ENCODE measurements at regions not wholly inside any gene's neighbourhood (a gene's known extent, or its start where the extent isn't known, plus 50 kb on each side); places are given as distances from the start of the nearest gene placed in this dataset.
"Not testable (repeated sequence)": the region's sequence is repeated elsewhere in the genome, so short reads cannot be mapped to it uniquely, and the experiment has no call there.

DNA sequence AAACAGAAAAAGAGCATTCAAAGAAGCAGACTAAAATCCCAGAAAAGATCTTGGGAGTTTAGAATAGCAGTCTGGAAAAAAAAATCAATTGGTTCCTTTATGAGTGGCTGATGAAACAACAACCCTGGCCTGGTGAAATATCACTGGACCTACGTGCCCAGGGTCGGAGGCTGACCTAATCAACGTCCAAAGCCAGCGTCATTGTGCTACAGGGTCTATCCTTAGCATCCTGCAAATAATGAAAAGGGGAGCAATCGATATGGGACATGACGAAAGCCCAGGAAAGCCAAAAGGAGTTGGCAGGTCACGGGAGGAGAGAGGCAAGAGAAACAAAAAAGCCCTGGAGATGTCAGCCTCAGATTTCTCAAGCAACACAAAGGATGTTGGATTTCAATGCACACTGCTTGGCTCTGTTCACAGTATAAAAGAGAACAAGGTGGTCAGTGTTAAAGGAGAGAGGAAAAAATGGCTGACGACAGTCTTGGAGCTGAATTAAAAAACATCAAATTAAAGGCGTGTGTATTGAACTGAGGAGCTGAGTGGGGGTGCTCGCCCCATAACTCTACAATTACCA is 148.8 kb downstream of the BLID start:
- no peak for DNase-seq (ENCODE audit: low spot score, unreplicated experiment)
- peaks cover 5% of the 10 kb centered on the region for H3K27me3 Mint-ChIP-seq
- no peak overlapping the region for H3K4me3 Mint-ChIP-seq (ENCODE audit: low read depth)
- no peaks in the 10 kb centered on the region for H3K36me3 Mint-ChIP-seq (ENCODE audit: insufficient read depth)
- TF ChIP-seq, protein P1, sequence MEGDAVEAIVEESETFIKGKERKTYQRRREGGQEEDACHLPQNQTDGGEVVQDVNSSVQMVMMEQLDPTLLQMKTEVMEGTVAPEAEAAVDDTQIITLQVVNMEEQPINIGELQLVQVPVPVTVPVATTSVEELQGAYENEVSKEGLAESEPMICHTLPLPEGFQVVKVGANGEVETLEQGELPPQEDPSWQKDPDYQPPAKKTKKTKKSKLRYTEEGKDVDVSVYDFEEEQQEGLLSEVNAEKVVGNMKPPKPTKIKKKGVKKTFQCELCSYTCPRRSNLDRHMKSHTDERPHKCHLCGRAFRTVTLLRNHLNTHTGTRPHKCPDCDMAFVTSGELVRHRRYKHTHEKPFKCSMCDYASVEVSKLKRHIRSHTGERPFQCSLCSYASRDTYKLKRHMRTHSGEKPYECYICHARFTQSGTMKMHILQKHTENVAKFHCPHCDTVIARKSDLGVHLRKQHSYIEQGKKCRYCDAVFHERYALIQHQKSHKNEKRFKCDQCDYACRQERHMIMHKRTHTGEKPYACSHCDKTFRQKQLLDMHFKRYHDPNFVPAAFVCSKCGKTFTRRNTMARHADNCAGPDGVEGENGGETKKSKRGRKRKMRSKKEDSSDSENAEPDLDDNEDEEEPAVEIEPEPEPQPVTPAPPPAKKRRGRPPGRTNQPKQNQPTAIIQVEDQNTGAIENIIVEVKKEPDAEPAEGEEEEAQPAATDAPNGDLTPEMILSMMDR (IDR thresholded peaks at IDR 0.05; ENCODE audit: unreplicated experiment): no peak
- peaks cover 4% of the 10 kb centered on the region for H3K4me1 Mint-ChIP-seq (ENCODE audit: low read depth)
- H3K9me3 Mint-ChIP-seq (ENCODE audit: low read depth): peaks cover 7% of the 10 kb centered on the region
- H3K27ac Mint-ChIP-seq: no peak overlapping the region

DNA sequence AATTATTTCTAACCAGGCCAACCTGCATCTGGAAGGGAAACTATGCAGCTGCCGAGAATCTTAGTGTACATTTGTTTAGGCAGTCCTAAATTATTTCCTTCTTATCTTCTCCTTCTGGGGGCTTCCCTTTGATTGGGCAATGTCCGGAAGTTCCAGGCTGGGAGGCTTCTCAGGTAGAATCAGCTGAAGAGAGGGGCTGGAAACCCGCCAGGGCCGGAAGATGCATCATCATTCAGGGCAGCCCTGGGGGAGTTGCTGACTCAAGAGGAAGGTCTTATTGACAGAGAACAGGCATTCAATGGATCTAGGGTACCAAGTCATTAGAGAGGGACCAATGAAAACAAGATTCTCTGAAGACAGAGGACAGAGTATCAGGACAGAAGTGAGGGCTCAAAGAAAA is 150.7 kb downstream of the BLID start:
- TF ChIP-seq, protein P1 (IDR thresholded peaks at IDR 0.05; ENCODE audit: unreplicated experiment): no peak
- no peak for DNase-seq (ENCODE audit: low spot score, unreplicated experiment)
- H3K27ac Mint-ChIP-seq: no peak overlapping the region
- no peak overlapping the region for H3K4me3 Mint-ChIP-seq (ENCODE audit: low read depth)
- no peaks in the 10 kb centered on the region for H3K9me3 Mint-ChIP-seq (ENCODE audit: low read depth)
- H3K4me1 Mint-ChIP-seq (ENCODE audit: low read depth): peaks cover 7% of the 10 kb centered on the region
- H3K36me3 Mint-ChIP-seq (ENCODE audit: insufficient read depth): no peaks in the 10 kb centered on the region
- peaks cover 5% of the 10 kb centered on the region for H3K27me3 Mint-ChIP-seq

DNA sequence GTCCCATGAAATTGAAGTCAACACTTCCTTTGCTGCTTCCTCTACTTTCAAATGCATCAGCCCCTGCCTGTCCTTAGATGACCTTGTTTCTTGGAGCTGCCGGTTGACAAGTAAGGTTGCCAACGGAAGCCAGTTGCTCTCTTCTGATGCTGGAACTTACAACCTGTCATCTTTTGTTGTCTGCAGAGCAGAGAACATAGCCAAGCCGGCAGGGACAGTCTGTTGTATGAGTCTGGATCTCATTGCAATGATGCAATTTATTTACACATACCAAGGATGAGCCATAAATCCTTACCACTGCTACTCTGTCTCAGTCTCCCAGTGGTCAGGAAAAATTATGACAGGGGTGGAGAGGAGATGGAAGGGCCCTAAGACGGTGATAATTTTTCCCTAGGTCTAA is 151.4 kb downstream of the BLID start:
- Mint-ChIP-seq H3K27ac (no peak overlapping the region), H3K36me3 (ENCODE audit: insufficient read depth) (no peaks in the 10 kb centered on the region), H3K4me1 (ENCODE audit: low read depth) (peaks cover 7% of the 10 kb centered on the region), H3K4me3 (ENCODE audit: low read depth) (no peak overlapping the region), H3K27me3 (peaks cover 5% of the 10 kb centered on the region), H3K9me3 (ENCODE audit: low read depth) (no peaks in the 10 kb centered on the region)
- TF ChIP-seq, protein P1 (IDR thresholded peaks at IDR 0.05; ENCODE audit: unreplicated experiment): no peak
- DNase-seq (ENCODE audit: low spot score, unreplicated experiment): no peak

DNA sequence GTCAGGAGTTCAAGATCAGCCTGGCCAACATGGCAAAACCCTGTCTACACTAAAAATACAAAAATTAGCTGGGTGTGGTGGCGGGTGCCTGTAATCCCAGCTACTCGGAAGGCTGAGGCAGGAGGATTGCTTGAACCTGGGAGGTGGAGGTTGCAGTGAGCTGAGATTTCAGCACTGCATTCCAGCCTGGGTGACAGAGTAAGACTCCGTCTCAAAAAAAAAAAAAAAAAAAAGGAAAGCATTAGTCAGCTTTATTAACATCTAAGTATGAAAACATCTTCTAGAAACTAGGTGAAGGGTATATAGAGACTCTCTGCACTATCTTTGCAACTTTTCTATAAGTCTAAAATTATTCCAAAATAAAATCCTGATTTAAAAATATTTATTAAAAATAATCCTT is 152.2 kb downstream of the BLID start:
- H3K27me3 Mint-ChIP-seq; H3K4me3 Mint-ChIP-seq (ENCODE audit: low read depth); H3K36me3 Mint-ChIP-seq (ENCODE audit: insufficient read depth); H3K4me1 Mint-ChIP-seq (ENCODE audit: low read depth); DNase-seq (ENCODE audit: low spot score, unreplicated experiment); H3K9me3 Mint-ChIP-seq (ENCODE audit: low read depth); H3K27ac Mint-ChIP-seq: not testable (repeated sequence)

DNA sequence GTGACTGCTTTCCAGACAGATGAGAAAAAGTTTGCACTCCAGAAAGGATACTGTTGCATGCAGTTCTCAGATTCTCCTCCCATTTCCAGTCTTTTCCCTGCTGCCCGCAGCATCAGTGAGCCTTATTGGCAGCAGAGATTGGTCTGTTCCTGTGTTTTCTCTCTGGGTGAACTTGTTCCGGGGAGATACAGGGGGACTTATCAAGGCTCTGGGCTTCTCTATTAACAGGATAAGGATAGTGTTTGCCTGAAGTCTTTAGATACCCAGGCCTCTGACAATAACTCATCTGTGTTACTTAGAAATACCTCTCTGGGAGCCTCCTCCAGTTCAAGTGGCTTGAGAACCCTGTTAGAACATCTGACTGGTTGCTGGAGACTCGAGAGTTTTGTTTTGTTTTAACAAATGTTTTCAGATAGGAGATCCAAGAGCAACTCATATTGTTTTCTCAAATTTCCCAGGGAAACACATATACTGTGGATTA is 154.7 kb downstream of the BLID start:
- TF ChIP-seq, protein P1 (IDR thresholded peaks at IDR 0.05; ENCODE audit: unreplicated experiment): no peak
- Mint-ChIP-seq H3K27ac (no peak overlapping the region), H3K4me1 (ENCODE audit: low read depth) (peaks cover 6% of the 10 kb centered on the region)

DNA sequence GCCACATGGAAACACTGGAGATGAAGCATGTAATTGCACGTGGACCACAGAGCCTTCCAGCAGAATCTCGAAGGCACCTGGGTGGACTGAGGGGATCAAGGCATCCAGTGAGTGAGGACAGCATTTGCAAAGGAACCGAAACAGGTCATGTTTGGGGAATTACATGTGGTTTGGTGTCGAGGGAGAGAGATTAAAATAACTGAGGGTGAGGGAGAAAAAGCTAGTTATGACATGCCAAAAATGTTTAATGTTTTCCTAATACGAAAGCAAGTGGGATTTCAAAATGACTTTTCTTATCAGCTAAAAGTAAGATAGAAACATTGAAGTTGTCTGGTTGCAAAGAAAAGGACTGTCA is 157.1 kb downstream of the BLID start:
- DNase-seq (ENCODE audit: low spot score, unreplicated experiment): no peak
- no peaks in the 10 kb centered on the region for H3K36me3 Mint-ChIP-seq (ENCODE audit: insufficient read depth)
- H3K27me3 Mint-ChIP-seq: peaks cover 20% of the 10 kb centered on the region
- H3K4me1 Mint-ChIP-seq (ENCODE audit: low read depth): peaks cover 6% of the 10 kb centered on the region
- H3K9me3 Mint-ChIP-seq (ENCODE audit: low read depth): no peaks in the 10 kb centered on the region
- H3K4me3 Mint-ChIP-seq (ENCODE audit: low read depth): no peak overlapping the region
- TF ChIP-seq, protein P1 (IDR thresholded peaks at IDR 0.05; ENCODE audit: unreplicated experiment): no peak
- H3K27ac Mint-ChIP-seq: no peak overlapping the region

More for the DNA sequence above, 154.7 kb downstream of the BLID start:
- Mint-ChIP-seq H3K9me3 (ENCODE audit: low read depth) (no peaks in the 10 kb centered on the region), H3K4me3 (ENCODE audit: low read depth) (no peak overlapping the region), H3K36me3 (ENCODE audit: insufficient read depth) (no peaks in the 10 kb centered on the region), H3K27me3 (peaks cover 15% of the 10 kb centered on the region)
- DNase-seq (ENCODE audit: low spot score, unreplicated experiment): no peak

Measured in progenitor cell of endocrine pancreas (in vitro differentiated cells).